Activated CD4-positive, alpha-beta memory T cell treated with anti-CD3 and anti-CD28 coated beads for 36 hours (primary cell): ENCODE measurements at regions not wholly inside any gene's neighbourhood (a gene's known extent, or its start where the extent isn't known, plus 50 kb on each side); places are given as distances from the start of the nearest gene placed in this dataset.

Experiments used
- CTCF ChIA-PET: fragments of 350-600 bp; sonication (Branson Sonifier 250); formaldehyde crosslinking; loops from one replicate; lab custom pipeline; 2021; ENCODE audit warnings: antibody characterized with exemption, inconsistent platforms; lab: Charles Lee
- POLR2A ChIA-PET: fragments of 350-600 bp; sonication (Branson Sonifier 250); formaldehyde crosslinking; loops from one replicate; lab custom pipeline; 2021; ENCODE audit warnings: antibody characterized with exemption; lab: Charles Lee
- DNase-seq: peaks from one replicate; pipeline ENCODE4 v3.0.0-alpha.2; 2020
- H3K27ac Mint-ChIP-seq: one replicate; pipeline ENCODE4 v1.8.0; 2021; ENCODE audit warnings: mixed read lengths
- H3K27me3 Mint-ChIP-seq: one replicate; pipeline ENCODE4 v1.8.0; 2021; ENCODE audit warnings: mixed read lengths
- H3K36me3 Mint-ChIP-seq: one replicate; pipeline ENCODE4 v1.8.0; 2021; ENCODE audit warnings: mixed read lengths
- H3K4me1 Mint-ChIP-seq: one replicate; pipeline ENCODE4 v1.8.0; 2021; ENCODE audit warnings: low read depth, mixed read lengths
- H3K4me3 Mint-ChIP-seq: one replicate; pipeline ENCODE4 v1.8.0; 2021; ENCODE audit warnings: mild to moderate bottlenecking, mixed read lengths
- H3K9me3 Mint-ChIP-seq: one replicate; pipeline ENCODE4 v1.8.0; 2021; ENCODE audit warnings: mixed read lengths
- intact Hi-C: fragments of 100-400 bp; cut with micrococcal nuclease; formaldehyde crosslinking; loops from one replicate; pipeline ENCODE4 v1.15.1; 2023

DNA sequence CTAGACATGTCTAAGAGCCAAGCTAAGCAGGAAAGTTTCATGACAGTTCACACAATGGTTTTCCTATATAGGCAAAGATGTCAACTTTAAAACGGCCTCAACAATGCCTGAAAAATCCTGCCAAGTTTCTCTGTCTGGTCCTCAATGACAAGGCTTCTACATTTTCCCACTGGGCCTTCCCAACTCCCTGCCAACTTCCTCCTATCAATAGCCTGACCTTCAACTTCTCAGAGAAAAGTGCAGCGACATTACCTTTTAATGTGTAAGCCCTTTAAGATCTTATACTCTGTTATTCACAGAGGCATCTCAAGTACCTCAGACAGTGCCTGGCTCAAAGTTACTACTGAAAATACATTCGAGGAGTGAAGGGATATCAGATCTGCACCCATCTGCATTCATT, 56.2 kb upstream of the BTBD3 start:
- Mint-ChIP-seq H3K4me1 (no peaks in the 10 kb centered on the region), H3K4me3 (no peak overlapping the region), H3K9me3 (no peaks in the 10 kb centered on the region), H3K27me3 (no peaks in the 10 kb centered on the region), H3K36me3 (no peaks in the 10 kb centered on the region), H3K27ac (no peak overlapping the region)
- intact Hi-C loops: no loop called here
- POLR2A ChIA-PET: no interaction called here
- CTCF ChIA-PET: no interaction called here
- DNase-seq: no peak

DNA sequence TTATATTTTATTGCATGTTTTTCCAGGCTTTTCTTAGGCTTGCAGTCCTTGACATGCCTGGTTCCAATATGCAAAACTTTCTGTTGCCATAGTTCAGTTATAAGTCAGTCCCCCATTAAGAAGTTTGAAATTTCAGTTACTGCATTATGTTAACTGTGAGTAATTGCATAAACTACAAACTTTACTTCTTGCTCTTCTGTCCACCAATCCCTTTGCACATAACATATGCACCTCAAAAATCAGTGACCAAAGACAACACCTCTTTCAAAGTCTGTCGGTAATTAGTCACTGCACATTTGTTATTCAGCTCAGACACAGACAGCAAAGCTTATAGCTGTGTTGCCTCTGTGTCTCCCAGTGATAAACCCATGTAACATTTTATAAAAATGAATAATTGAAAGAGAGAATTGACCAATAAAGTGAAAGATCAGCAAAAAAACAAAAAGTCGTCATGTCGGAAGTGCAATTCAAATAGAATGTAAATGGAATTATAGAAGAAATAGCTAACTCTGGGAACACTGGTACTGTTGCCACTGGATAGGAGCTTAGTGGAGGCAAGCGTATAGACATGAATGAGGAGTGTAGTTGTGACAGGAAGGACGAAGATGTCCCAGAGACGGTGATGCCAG, 50.3 kb upstream of the BTBD3 start:
- intact Hi-C loops: no loop called here
- no peaks in the 10 kb centered on the region for H3K36me3 Mint-ChIP-seq
- no peak overlapping the region for H3K4me3 Mint-ChIP-seq
- no peak overlapping the region for H3K27ac Mint-ChIP-seq
- no peaks in the 10 kb centered on the region for H3K4me1 Mint-ChIP-seq
- DNase-seq: no peak
- no peaks in the 10 kb centered on the region for H3K27me3 Mint-ChIP-seq
- CTCF ChIA-PET: no interaction called here
- no peaks in the 10 kb centered on the region for H3K9me3 Mint-ChIP-seq
- POLR2A ChIA-PET: no interaction called here
